Fibroblast of the aortic adventitia (primary cell): ENCODE measurements at regions not wholly inside any gene's neighbourhood (a gene's known extent, or its start where the extent isn't known, plus 50 kb on each side); places are given as distances from the start of the nearest gene placed in this dataset.

Experiments used
- DNase-seq: peaks from one replicate; pipeline ENCODE4 v3.0.0-alpha.2; 2010; ENCODE audit warnings: low read depth
- H3K4me3 ChIP-seq: 2 replicates; pipeline ENCODE4 v1.5.1; 2011; ENCODE audit warnings: low read depth, mild to moderate bottlenecking, control low read depth, low read length, moderate library complexity
- CTCF ChIP-seq: IDR thresholded peaks from 2 replicates; pipeline ENCODE4 v1.5.1; 2011; ENCODE audit warnings: mild to moderate bottlenecking, low read length, control low read depth, inconsistent platforms; ENCODE audit not compliant: insufficient read depth

GRCh38 chr2:120902592-120902991 is 166.9 kb downstream of the GLI2 start:
- no peak overlapping the region for H3K4me3 ChIP-seq
- DNase-seq = no peak
- TF ChIP-seq CTCF = no peak

- no peak for TF ChIP-seq CTCF
- DNase-seq = no peak
- H3K4me3 ChIP-seq = no peak overlapping the region
Measured at GRCh38 chr2:120904379-120904778, 168.7 kb downstream of the GLI2 start.

GRCh38 chr2:120904830-120905234 is 169.2 kb downstream of the GLI2 start:
- H3K4me3 ChIP-seq = no peak overlapping the region
- no peak for TF ChIP-seq CTCF
- DNase-seq = peak; percentile 20

- TF ChIP-seq CTCF = no peak
- no peak for DNase-seq
Measured at GRCh38 chr2:120905298-120905697, 169.6 kb downstream of the GLI2 start.

GRCh38 chr2:120905824-120906571 is 170.3 kb downstream of the GLI2 start:
- H3K4me3 ChIP-seq = no peak overlapping the region
- DNase-seq = no peak
- no peak for TF ChIP-seq CTCF

More at GRCh38 chr2:120905298-120905697, 169.6 kb downstream of the GLI2 start:
- no peak overlapping the region for H3K4me3 ChIP-seq

- H3K4me3 ChIP-seq = no peak overlapping the region
- no peak for TF ChIP-seq CTCF
- no peak for DNase-seq
Measured at GRCh38 chr2:120906914-120907313, 171.2 kb downstream of the GLI2 start.

- DNase-seq = no peak
- TF ChIP-seq CTCF = no peak
- H3K4me3 ChIP-seq = no peak overlapping the region
Measured at GRCh38 chr2:120907822-120908221, 172.2 kb downstream of the GLI2 start.
